Prostate gland (tissue), 2 donors: ENCODE measurements at regions not wholly inside any gene's neighbourhood (a gene's known extent, or its start where the extent isn't known, plus 50 kb on each side); places are given as distances from the start of the nearest gene placed in this dataset.

Experiments used
- POLR2A ChIP-seq: fragments of 450-650 bp; IDR thresholded peaks from one replicate; pipeline ENCODE4 v1.6.1; 2016; ENCODE audit warnings: antibody characterized with exemption, mild to moderate bottlenecking
- POLR2AphosphoS5 ChIP-seq: sonication (generic); formaldehyde crosslinking; IDR thresholded peaks from one replicate; pipeline ENCODE4 v1.6.1; 2017; ENCODE audit warnings: antibody characterized with exemption
- TF ChIP-seq, protein P1 (sequence below), 4 experiments: fragments of 200-600 bp in 2 of 4; fragments of 450-650 bp in 2 of 4; sonication (generic) in 2 of 4; IDR thresholded peaks; 1 replicate in 3 of 4; 2 replicates in 1 of 4; pipeline ENCODE4 v1.5.1; 2016 to 2019; ENCODE audit warnings: antibody characterized with exemption in 4 of 4, mild to moderate bottlenecking in 2 of 4, moderate library complexity in 2 of 4

DNA sequence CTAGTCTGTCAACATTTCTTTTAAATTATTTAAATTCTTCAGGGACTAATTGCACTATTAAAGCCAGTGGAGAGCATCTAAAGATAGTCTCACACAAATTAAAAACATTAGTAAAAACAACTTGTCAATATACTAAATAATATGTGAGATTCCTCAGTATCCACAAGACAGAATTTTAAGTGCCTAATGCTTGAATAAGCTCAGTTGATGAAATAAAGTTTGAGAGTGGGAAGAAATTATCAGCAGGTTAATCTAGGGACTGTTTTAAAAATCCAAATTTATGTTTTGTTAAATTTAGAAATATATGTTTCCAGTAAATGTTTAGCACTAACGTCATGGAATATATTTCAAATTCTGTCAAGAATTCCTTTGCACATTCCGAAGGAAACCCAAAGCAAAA, 105.2 kb downstream of the SLC41A2 start:
- TF ChIP-seq POLR2A: no peak
- TF ChIP-seq, protein P1, sequence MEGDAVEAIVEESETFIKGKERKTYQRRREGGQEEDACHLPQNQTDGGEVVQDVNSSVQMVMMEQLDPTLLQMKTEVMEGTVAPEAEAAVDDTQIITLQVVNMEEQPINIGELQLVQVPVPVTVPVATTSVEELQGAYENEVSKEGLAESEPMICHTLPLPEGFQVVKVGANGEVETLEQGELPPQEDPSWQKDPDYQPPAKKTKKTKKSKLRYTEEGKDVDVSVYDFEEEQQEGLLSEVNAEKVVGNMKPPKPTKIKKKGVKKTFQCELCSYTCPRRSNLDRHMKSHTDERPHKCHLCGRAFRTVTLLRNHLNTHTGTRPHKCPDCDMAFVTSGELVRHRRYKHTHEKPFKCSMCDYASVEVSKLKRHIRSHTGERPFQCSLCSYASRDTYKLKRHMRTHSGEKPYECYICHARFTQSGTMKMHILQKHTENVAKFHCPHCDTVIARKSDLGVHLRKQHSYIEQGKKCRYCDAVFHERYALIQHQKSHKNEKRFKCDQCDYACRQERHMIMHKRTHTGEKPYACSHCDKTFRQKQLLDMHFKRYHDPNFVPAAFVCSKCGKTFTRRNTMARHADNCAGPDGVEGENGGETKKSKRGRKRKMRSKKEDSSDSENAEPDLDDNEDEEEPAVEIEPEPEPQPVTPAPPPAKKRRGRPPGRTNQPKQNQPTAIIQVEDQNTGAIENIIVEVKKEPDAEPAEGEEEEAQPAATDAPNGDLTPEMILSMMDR (IDR thresholded peaks at IDR 0.05): no peak
- no peak for TF ChIP-seq POLR2AphosphoS5
